NK-92 (cell line): ENCODE measurements at regions not wholly inside any gene's neighbourhood (a gene's known extent, or its start where the extent isn't known, plus 50 kb on each side); places are given as distances from the start of the nearest gene placed in this dataset.
"Not testable (repeated sequence)": the region's sequence is repeated elsewhere in the genome, so short reads cannot be mapped to it uniquely, and the experiment has no call there.

Source experiments
- DNase-seq: peaks from one replicate; lab custom pipeline; 2025; ENCODE audit not compliant: unreplicated experiment; lab: John Stamatoyannopoulos, UW

DNA sequence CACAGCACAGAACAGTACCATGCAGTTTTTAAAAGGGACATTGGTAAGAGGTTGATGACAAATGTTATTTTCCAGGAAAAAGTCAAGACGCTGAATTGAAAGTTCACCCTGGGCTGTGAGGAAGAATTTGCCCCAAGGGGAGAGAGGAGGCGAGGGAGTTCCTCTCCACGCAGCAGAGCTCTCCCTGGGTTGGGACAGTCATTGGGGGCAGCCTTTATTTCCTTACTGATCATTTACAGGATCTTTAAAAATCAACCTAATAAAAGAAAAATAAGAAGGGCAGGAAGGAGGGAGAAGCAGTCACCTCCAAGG, 49.9 kb upstream of the WNT7B start:
- DNase-seq: no peak

DNA sequence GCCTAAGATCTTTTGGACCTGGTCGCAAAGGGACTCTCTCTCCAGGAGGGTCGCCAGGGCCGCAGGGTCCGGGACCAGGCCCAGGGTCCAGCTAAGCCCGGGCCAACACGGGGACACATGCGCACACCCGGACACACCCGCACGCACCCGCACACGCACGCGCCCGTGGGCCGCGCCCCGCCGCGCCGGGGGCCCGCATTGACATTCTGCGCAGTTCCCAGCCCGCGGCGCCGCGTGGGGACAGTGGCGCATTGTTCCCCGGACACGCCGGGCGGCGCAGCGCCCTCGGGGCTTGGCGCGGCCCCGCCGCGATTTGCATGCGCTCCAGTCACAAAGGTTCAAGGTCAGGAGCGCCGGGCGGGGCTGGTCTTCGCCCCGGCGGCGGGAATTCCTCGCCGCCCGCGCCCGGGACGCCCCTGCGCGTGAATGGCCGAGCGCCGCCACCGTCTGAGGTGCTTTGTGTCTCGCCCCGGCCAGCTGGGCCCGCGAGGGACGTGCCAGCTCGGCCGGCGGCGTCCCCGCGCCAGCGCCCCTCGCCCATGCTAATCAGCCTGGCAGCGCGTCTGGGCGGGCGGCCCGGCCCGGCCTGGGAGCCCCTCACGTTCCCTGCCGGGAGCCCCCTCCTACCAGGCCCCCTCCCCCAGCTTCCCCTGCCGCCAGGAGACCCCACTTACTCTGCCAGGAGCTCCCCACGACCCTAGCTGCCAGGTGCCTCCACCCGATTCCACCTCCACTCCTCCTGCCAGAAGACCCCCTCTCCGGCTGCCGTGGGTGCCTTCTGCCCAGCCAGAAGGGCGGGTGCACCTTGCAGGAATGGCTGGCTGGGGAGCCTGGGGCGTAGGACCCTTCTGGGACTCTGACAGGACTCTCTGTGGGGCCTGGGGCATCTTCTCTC, 50.5 kb upstream of the WNT7B start:
- DNase-seq: no peak

DNA sequence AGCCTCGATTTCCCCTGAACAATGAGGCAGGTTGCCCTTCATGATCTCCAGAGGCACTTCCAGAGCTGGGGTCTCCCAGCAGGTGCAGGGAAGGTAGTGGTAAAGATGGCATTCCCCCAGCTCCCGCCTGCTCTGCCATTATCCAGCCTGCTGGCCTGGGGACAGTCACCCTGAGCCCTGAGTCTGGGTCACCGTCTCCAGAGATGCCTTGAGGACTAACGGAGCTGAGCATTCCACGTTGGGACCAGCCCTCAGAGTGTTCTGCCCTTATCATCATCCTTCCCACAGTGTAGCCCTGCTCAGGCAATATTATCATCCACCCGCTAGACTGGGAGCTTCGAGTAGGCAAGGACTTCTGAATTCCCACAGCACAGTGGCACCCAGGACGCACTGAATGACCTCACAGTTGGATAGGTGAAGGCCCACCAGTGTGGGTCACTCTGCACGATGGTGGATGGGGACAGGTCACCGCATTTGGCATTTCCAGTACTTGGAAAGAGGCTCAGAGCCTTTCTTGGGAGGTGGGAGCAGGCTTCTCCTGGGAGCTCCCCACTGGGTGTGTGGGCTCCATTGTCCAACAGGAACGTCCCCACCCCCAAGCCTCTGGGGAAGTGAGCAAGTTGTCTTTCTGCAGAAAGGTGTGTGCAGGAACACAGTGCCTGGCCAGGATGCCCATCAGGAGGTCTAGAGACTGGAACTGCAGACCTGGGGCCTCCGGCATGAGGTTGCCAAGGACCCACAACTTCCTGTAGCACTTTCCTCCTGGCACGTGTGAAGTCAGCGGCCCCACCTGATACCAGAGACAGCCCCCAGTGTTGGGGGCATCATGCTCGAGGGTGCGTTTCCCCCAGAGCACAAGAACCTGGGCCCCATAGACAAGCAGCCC, 51.4 kb upstream of the WNT7B start:
- DNase-seq: no peak

DNA sequence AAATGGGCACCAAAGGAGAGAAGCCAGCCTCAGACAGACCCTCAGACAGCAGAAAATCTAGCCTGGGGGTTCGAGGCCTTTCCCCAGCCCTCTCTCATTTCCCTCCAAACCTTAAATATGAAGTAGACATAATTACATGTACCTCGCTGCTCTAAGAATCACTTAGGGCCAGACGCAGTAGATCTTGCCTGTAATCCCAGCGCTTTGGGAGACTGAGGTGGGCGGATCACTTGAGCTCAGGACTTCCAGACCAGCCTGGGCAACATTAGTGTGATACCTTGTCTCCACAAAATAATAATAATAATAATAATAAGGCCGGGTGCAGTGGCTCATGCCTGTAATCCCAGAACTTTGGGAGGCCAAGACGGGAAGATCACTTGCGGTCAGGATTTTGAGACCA, 52.1 kb upstream of the WNT7B start:
- DNase-seq: no peak

DNA sequence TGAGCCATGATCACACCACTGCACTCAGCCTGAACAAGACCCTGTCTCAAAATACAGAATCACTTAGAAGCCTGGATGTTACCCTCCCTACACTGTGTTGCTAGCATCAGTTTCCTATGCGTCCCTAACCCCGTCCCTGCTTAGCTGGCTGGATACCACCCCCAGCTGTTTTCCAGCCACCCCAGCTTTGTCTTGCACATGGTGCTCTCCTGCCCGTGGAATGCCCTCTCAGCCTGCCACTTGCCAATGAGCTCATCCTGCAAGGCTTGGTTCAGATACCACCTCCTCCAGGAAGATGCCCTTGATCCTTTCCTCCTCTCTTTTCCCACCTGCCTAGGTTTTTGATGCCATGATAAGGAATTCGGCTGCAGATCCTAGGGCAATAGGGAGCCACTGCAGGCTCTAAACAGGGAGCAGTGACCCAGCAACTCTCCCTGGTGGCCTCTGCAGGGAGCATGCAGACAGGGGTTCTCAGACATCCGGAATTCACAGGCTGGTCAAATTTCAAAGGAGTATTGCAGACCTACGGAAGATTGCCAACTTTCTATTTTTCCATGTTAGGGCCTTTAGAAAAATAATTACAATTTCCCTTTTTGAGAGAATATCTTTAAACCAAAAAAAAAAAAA, 52.7 kb upstream of the WNT7B start:
- DNase-seq: no peak

DNA sequence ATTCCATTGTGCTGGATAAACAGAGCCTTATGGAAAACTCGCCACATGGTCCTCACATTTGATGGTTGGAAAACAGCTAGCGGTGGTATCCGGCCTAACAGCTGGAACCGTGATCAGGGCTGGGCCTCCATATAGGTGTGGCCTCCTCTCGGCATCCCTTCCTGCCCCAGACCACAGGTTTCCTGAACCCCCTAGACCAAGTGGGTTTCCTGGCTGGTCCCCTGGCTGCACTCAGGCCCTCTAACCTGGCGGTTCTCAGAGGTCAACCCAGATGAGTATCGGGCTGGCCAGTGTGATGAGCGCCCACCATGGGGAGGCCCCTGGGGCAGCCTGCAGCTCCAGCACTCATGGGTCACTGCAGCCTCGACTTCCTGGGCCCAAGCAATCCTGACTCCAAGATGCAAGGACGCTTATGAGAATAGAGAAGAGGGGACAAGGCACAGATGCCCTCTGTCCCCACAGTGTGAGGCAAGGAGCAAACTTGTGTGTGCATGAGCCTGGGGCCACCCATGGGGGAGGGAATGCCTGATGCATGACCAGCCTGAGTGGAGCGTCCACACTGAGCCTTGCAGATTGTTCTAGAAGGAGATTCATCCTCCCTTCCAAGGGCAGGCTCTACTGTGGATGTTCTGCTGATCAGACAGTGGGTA, 53.4 kb upstream of the WNT7B start:
- DNase-seq: no peak

DNA sequence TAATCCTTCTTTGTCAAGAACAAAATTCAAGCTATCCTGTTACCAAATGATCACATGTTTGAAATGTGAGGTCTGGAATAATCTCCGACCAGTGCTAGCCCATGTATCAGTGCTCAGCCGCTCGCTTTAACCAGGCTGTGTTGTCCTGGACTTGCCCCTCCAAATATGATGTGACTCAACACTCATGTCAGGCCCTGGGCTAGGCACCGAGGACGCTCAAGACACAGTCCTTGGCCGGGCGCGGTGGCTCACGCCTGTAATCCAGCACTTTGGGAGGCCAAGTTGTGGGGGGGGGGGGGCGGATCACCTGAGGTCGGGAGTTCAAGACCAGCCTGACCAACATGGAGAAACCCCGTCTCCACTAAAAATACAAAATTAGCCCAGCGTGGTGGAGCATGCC, 54.1 kb upstream of the WNT7B start:
- DNase-seq: no peak

DNA sequence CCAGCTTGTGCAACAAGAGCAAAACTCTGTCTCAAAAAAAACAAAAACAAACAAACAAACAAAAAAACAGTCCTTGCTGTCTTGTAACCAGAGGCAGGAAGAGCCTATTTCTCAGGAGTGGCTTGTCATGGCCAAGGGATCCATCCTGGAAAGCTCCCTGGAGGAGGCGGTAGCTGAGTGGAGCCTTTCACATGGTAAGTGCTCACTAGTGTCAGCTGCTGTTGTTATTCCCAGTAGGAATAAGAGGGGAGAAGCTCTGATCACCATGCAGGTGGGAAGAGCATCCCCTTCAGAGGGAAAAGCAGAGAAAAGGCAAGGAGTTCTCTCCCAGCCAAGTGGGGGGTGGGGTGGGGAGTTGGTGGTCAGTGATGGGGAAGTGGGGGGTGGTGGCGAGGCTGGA, 54.6 kb upstream of the WNT7B start:
- DNase-seq: no peak

DNA sequence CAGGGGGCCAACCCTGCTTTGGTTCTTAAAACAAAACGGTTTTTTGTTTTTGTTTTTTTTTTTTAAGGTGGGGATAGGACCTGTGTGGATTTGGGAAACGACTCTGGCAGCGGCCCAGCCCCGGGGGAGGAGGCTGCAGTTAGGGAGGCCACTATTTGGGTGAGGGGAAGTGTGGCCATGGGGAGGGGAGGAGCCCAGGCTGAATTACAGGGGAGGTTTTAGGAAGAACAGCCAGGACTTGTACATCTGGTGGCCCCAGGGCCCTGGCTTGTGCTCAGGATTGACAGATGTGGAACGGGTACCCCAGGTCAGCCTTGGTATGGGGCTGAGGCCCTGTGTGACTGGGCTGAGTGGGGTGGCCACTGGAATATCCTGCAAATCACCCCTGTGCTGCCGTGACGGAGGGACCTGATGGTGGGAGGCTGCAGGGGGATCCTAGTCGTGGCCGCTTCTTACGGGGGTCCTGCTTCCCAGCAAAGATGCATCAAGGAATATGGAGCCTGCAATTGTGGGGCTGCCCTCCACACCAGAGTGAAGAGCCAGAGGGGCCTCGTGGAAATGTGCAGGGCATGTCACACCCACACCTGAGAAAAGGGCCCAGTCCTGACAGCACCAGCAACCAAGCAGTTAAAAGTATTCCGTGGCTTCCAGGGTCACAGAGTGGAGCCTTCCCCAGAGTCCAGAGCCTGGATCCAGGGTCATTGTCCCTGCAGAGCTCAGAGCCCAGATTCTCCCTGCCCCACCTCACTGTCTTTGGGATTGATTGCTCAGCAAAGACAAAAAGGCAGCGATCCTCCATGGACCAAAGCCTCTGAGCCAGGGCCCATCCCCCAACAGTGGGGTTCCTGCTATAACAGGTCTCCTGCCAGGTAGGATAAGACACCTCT, 55.2 kb upstream of the WNT7B start:
- DNase-seq: no peak

DNA sequence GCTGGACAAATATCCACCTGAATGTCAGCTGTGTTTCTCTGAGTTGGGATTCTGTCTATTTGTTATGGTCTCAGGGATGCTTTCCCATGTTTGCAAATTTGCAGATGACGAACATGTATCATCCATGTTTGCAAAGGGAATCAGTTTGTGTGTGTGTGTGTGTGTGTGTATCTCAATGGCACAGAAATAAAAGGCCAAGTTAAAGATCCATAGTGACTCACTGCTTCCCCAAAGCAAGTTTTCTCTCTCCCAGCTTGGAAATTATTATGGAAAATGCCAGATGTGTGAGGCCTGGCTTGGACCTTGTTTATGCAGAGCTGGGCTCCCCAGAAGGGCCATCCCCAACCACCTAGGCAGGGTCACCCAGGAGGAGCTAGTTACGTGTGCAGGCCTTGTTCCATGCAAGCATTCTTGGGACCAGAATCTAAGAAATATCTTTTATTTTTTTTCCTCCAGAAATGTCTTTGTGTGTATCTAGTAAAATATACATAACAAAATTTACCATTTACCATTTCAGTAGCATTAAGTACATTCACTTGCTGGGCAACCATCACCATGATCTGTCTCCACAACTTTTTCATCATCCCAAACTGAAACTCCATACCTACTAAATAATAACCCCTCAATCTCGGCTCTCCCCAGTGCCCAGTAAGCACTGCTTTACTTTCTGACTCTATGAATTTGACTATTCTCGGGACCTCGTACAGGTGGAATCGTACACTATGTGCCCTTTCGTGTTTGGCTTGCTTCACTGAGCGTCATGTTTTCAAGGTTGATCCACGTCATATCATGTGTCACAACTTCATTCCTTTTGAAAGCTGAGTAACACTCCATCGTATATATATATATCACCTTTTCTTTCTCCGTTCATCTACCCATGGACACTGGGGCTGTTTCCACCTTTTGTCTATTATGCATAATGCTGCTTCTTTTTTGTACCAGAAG, 56.6 kb upstream of the WNT7B start:
- no peak for DNase-seq

DNA sequence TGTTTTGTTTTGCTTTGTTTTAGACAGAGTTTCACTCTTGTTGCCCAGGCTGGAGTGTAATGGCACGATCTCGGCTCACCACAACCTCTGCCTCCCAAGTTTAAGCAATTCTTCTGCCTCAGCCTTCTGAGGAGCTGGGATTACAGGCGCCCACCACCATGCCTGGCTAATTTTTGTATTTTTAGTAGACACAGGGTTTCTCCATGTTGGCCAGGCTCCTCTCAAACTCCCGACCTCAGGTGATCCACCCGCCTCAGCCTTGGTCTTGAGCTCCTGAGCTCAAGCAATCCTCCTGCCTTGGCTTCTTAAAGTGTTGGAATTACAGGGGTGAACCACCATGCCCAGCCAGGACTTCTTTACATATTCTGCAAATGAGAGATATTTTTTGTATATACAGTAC, 57.5 kb upstream of the WNT7B start:
- DNase-seq: not testable (repeated sequence)

DNA sequence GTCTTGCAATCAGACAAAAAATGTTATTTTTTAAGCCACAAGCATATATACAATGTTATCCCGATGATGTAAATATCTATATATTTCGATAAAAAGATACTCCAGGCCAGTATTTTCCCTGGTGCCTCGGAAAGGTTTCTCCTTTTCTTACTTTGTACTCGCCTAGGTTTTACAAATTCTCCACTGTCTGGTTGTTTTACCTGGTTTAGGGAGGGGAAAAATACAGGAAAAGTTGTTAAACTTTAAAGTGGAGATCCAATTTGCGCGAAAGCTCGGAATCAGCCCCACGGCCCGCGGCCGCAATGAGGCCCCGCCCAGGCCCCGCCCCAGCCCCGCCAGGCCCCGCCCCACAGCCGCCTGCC, 58.4 kb upstream of the WNT7B start:
- no peak for DNase-seq

DNA sequence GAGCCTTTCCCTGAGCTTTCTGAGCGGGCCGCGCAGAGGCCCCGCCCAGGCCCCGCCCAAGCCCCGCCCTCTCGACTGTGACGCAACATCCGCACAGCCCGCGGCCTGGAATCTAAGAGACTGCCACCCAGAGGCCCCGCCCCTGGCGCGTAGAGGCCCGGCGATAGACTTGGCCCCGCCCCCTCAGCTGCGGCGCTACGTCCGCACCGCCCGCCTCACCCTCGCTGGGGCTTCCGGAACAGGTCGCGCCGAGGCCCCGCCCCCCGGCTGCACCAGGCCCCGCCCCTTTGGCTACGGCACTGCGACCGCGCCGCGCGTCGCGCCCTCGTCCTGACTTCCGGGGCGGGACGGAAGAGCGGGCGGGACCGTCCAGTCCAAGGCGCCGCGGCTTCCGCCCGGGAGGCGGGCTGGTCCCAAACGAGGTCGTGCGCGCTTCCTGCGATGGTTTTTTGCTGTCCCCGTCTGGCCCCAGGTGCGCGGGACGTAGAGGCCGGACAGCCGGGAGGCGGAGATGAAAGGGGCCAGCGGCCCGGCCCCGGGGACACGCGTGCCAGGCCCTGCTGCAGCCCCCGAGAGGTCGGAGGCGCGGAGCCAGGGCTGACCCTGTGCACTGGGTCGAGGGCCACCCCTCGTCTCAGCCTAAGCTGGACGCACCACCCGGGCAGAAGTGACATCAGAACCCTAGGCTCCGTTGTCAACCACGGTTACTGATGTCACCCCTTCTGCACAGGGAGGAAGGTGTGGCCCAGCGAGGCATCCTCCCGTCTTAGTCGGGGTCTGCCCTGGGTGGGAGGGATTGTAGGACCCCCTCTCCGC, 59.0 kb upstream of the WNT7B start:
- peak; percentile 96 for DNase-seq

DNA sequence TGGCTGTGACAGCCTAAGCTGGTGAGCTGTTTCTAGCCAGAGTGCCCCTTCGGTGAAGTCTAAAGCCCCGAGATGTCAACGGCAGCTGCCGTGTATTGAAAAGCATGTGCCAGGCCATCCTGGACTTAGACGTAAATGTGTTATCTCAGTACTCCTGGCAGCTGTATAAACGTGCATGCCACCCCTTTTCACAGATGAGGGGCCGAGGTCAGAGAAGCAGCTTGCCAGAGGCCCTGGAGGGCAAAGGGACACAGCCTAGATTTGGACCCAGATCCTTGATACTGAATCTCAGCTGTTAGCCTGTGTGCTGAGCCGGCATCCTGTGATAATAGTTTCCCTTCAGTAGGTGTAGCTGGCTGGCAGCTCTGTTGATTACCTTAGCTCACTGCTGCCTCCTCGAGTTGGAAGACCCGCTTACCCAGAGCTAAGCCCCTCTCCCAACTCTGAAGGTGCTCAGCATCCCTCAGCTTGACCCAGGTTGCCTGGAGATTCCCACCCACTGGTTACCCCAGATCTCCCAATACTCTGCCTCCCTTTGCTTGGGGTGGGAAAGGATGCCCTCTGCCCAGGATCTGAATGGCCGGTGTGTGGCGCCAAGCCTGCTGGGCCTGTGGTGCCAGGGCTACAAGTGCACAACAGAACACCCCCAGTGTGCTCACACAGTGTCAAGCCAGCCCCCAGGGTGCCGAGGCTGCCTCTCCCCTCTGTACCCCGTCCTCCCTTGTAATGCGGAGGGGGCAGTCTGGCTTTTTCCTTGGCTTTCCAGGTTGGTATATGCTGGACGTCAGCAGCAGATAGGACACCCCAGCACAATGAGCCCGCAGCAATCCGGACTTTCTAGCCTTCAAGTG, 59.8 kb upstream of the WNT7B start:
- DNase-seq: no peak

DNA sequence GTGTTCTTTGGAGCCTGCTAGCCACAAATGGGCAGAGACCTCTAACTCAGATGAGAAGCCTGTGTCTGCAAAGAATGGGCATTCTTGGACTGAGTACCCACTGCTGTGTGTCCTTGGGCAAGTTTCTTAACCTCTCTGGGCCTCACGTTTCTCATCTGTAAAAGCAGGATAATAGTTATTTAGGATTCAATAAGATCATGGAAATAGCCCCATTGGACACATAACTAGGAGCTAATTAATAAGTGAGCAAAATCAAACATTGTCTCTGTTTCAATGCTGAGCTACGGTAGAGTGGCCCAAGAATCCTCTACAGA, 61.2 kb upstream of the WNT7B start:
- DNase-seq: no peak

DNA sequence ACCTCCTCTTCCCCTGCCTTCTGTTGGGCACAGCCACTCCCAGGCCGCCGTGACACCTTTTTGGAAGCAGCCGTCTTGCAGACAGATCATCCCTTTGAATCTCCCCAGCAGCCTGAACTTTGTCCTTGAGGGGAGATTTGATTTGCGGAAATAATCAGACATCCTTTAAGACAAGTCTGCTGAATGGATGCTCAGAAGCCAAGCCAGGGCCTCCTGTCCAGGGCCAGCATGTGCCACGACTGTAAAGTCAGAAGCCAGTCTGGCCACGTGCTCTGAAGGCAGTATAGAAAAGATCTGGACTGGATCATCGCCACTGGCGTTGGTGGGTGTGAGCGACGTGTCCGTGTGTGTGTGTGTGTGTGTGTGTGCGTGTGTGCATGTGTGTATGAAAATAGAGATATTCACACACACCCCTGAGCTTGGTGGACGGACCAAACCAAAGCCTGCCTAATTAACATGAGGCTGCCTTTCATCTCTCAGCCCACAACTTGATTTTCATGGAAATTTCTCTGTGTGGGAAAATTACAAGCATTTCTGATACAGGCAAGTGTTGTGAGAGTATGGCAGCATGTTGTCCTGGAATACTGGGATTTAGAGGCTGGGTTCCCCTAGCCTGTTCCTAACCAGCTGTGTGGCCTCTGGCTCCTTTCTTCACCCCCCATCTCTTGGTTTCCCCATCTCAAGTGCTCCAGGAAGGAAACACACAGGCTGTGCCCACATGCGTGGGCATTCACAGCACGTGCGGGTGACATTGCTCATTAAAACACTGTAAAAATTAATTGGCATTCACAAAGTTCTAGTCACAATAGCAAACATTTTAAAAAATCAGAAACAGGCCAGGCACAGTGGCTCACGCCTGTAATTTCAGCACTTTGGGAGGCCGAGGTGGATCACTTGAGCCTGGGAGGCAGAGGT, 61.8 kb upstream of the WNT7B start:
- DNase-seq: no peak

DNA sequence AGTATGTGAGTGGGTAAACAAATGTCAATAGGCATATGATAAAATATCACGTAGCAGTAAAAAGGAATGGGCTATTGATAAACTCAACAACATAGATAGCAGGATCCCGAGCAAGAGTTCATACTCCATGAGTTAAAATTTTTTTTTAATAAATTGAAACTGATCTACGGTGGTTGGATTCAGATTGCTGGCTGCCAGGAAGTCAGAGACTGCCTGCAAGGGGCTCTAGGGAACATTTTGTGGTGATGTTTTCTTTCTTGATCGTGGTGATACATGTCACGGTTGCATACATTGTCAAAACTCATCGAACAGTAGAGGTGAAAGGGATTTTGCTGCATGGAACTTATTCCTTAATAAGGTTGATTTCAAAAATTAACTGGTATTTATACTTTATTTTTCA, 62.6 kb upstream of the WNT7B start:
- no peak for DNase-seq
